Transverse colon (tissue), 4 donors: ENCODE measurements at regions not wholly inside any gene's neighbourhood (a gene's known extent, or its start where the extent isn't known, plus 50 kb on each side); places are given as distances from the start of the nearest gene placed in this dataset.

ENCODE experiments used
- CTCF ChIP-seq, 5 experiments: fragments of 200-600 bp in 3 of 5; fragments of 450-650 bp in 2 of 5; sonication (generic) in 3 of 5; IDR thresholded peaks; 1 replicate in 2 of 5; 2 replicates in 3 of 5; pipeline ENCODE4 v1.5.1; 2016 to 2017; ENCODE audit warnings: antibody characterized with exemption in 5 of 5, inconsistent platforms in 3 of 5, mild to moderate bottlenecking in 2 of 5, moderate library complexity in 1 of 5
- EP300 ChIP-seq: sonication (generic); formaldehyde crosslinking; IDR thresholded peaks from one replicate; pipeline ENCODE4 v1.6.1; 2017; ENCODE audit warnings: antibody characterized with exemption, low read depth
- POLR2A ChIP-seq: fragments of 450-650 bp; IDR thresholded peaks from one replicate; pipeline ENCODE4 v1.6.1; 2016; ENCODE audit warnings: antibody characterized with exemption, mild to moderate bottlenecking, moderate library complexity
- POLR2AphosphoS5 ChIP-seq, 3 donors: sonication (generic); formaldehyde crosslinking; IDR thresholded peaks; one replicate each; pipeline ENCODE4 v1.6.1; 2016; ENCODE audit warnings: antibody characterized with exemption in 3 of 3

- no peak for TF ChIP-seq CTCF (IDR thresholded peaks at IDR 0.05)
- TF ChIP-seq POLR2A = no peak
- no peak for TF ChIP-seq POLR2AphosphoS5 (IDR thresholded peaks at IDR 0.05)
- no peak for TF ChIP-seq EP300
Observed at GRCh38 chr3:147887797-147888196, 478.6 kb downstream of the ZIC1 start.
